Lower lobe of right lung (tissue), 2 donors: ENCODE measurements at regions not wholly inside any gene's neighbourhood (a gene's known extent, or its start where the extent isn't known, plus 50 kb on each side); places are given as distances from the start of the nearest gene placed in this dataset.
"Not testable (repeated sequence)": the region's sequence is repeated elsewhere in the genome, so short reads cannot be mapped to it uniquely, and the experiment has no call there.

ENCODE experiments used
- ATAC-seq, 2 donors: fragments of 200-7000 bp; cut with Tn5 transposase; one replicate each; pipeline ENCODE4 v1.9.1; 2020 to 2022; ENCODE audit warnings: mild to moderate bottlenecking in 2 of 2, moderate library complexity in 2 of 2
- DNase-seq: peaks from one replicate; pipeline ENCODE4 v3.0.0-alpha.2; 2020
- H3K27ac ChIP-seq: fragments of 200-600 bp; one replicate; pipeline ENCODE4 v1.8.0; 2022
- H3K27me3 ChIP-seq: fragments of 200-600 bp; one replicate; pipeline ENCODE4 v1.8.0; 2022; ENCODE audit warnings: low read depth
- H3K36me3 ChIP-seq: fragments of 200-600 bp; one replicate; pipeline ENCODE4 v1.8.0; 2022; ENCODE audit warnings: mild to moderate bottlenecking
- H3K4me1 ChIP-seq: fragments of 200-600 bp; one replicate; pipeline ENCODE4 v1.8.0; 2022
- H3K4me3 ChIP-seq: fragments of 200-600 bp; one replicate; pipeline ENCODE4 v1.8.0; 2022; ENCODE audit warnings: mild to moderate bottlenecking
- H3K9me3 ChIP-seq: fragments of 200-600 bp; one replicate; pipeline ENCODE4 v1.8.0; 2022
- intact Hi-C: fragments of 100-400 bp; cut with DNase I; formaldehyde crosslinking; loops from one replicate; pipeline ENCODE4 v1.11.0; 2022
- TF ChIP-seq, protein P1 (sequence below): fragments of 200-600 bp; IDR thresholded peaks from one replicate; pipeline ENCODE4 v1.8.0; 2022; ENCODE audit warnings: antibody characterized with exemption, mild to moderate bottlenecking
- donor health status: DM: no; HTN: yes; CAD: no; lungs with severe emphysema.

DNA sequence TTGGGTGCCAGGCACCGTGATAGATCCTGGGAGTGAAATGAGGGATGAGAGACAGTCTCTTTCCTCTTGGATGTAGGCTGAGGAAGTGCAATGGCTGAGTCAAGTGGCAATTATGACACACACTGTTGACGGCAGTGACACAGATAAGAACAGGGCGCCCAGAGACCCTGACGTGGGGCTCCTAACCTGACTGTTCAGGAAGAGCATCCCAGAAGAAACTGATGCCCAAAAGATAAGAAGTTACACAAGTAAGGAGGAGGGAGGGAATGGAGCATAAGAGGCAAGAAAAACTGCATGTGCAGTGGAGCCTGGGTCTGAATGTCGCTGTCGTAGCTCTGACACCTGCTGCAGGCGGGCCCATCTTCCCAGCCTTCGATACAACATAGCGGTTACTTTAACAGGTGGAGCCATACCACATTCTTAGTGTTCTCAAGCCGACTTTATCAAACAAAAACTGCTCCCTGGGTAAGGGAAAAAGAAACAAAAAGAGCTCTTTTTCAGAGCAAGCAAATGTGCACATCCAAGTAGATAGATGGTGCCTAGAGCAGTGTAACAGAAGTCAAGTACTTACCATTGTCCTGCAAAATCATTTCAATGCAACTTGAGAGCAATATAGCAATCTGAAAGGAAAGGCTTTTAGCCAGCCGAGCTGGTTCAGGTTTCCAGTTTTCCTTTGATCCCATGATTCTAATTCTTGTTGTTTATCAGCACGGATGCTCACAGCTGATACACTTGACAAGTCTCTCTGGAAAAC lies 463.9 kb upstream of the JARID2 start:
- Histone ChIP-seq H3K9me3 (no peaks in the 10 kb centered on the region), H3K36me3 (no peaks in the 10 kb centered on the region), H3K4me3 (no peak overlapping the region), H3K27me3 (no peaks in the 10 kb centered on the region), H3K27ac (no peak overlapping the region), H3K4me1 (no peaks in the 10 kb centered on the region)
- DNase-seq (no peak), ATAC-seq (no peak)
- TF ChIP-seq, protein P1, sequence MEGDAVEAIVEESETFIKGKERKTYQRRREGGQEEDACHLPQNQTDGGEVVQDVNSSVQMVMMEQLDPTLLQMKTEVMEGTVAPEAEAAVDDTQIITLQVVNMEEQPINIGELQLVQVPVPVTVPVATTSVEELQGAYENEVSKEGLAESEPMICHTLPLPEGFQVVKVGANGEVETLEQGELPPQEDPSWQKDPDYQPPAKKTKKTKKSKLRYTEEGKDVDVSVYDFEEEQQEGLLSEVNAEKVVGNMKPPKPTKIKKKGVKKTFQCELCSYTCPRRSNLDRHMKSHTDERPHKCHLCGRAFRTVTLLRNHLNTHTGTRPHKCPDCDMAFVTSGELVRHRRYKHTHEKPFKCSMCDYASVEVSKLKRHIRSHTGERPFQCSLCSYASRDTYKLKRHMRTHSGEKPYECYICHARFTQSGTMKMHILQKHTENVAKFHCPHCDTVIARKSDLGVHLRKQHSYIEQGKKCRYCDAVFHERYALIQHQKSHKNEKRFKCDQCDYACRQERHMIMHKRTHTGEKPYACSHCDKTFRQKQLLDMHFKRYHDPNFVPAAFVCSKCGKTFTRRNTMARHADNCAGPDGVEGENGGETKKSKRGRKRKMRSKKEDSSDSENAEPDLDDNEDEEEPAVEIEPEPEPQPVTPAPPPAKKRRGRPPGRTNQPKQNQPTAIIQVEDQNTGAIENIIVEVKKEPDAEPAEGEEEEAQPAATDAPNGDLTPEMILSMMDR = no peak
- intact Hi-C loops = no loop called here

DNA sequence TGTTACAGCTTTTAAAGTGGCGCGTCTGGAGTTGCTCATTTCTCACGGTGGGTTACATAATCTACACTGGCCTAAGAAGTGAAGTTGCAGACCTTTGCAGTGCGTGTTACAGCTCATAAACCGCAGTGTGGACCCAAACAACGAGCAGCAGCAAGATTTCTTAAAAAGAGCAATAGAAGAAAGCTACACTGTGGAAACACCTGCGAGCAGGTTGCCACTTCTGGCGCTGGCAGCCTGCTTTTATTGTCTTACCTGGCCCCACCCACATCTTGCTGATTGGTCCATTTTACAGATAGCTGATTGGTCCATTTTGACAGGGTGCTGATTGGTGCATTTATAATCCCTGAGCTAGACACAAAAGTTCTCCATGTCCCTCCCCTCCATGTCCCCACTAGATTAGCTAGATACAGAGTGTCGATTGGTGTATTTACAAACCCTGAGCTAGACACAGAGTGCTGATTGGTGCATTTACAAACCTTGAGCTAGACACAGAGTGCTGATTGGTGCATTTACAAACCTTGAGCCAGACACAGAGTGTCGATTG lies 462.9 kb upstream of the JARID2 start:
- intact Hi-C loops, H3K4me1 ChIP-seq, H3K27me3 ChIP-seq, H3K9me3 ChIP-seq, H3K27ac ChIP-seq, ATAC-seq, DNase-seq, H3K4me3 ChIP-seq, H3K36me3 ChIP-seq: not testable (repeated sequence)

DNA sequence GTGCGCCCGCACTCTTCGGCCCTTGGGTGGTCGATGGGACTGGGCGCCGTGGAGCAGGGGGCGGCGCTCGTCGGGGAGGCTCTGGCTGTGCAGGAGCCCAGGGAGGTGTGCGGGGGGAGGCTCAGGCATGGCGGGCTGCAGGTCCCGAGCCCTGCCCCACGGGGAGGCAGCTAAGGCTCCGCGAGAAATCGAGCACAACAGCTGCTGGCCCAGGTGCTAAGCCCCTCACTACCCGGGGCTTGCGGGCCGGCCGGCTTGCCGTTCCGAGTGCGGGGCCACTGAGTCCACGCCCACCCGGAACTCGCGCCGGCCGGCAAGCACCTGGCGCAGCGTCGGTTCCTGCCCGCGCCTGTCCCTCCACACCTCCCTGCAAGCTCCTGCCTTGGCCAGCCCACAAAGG lies 462.3 kb upstream of the JARID2 start:
- ATAC-seq (no peak), DNase-seq (no peak)
- no peak overlapping the region for H3K27ac ChIP-seq
- H3K36me3 ChIP-seq = no peaks in the 10 kb centered on the region
- TF ChIP-seq, protein P1 = no peak
- H3K4me1 ChIP-seq = no peaks in the 10 kb centered on the region
- no peak overlapping the region for H3K4me3 ChIP-seq
- H3K27me3 ChIP-seq = no peaks in the 10 kb centered on the region
- intact Hi-C loops = no loop called here
- no peaks in the 10 kb centered on the region for H3K9me3 ChIP-seq

GRCh38 chr6:14784596-14785492 lies 461.0 kb upstream of the JARID2 start:
- Histone ChIP-seq H3K36me3 (no peaks in the 10 kb centered on the region), H3K9me3 (no peaks in the 10 kb centered on the region), H3K4me3 (no peak overlapping the region), H3K27ac (no peak overlapping the region), H3K27me3 (no peaks in the 10 kb centered on the region), H3K4me1 (no peaks in the 10 kb centered on the region)
- intact Hi-C loops = no loop called here
- no peak for DNase-seq
- TF ChIP-seq, protein P1 = no peak
- no peak for ATAC-seq

- ATAC-seq = no peak
Measured at GRCh38 chr6:14785493-14785790, 460.4 kb upstream of the JARID2 start.

More at GRCh38 chr6:14785493-14785790, 460.4 kb upstream of the JARID2 start:
- DNase-seq = no peak
- Histone ChIP-seq H3K4me3 (no peak overlapping the region), H3K9me3 (no peaks in the 10 kb centered on the region), H3K36me3 (no peaks in the 10 kb centered on the region), H3K27ac (no peak overlapping the region), H3K27me3 (no peaks in the 10 kb centered on the region), H3K4me1 (no peaks in the 10 kb centered on the region)
- TF ChIP-seq, protein P1 = no peak
- intact Hi-C loops = no loop called here
